Coronary artery (tissue), 2 donors: ENCODE measurements at regions not wholly inside any gene's neighbourhood (a gene's known extent, or its start where the extent isn't known, plus 50 kb on each side); places are given as distances from the start of the nearest gene placed in this dataset.

Experiments used
- DNase-seq: peaks from one replicate; pipeline ENCODE4 v3.0.0-alpha.2; 2017; ENCODE audit warnings: low spot score
- H3K27ac ChIP-seq, 2 donors: fragments of 200-600 bp; sonication (generic); one replicate each; pipeline ENCODE4 v1.5.1; 2016 to 2019
- H3K4me3 ChIP-seq: fragments of 200-600 bp; sonication (generic); 2 replicates; pipeline ENCODE4 v1.5.1; 2016; ENCODE audit warnings: mild to moderate bottlenecking, moderate library complexity
- TF ChIP-seq, protein P1 (sequence below): fragments of 200-600 bp; sonication (generic); IDR thresholded peaks from one replicate; pipeline ENCODE4 v1.5.1; 2019; ENCODE audit warnings: antibody characterized with exemption

DNA sequence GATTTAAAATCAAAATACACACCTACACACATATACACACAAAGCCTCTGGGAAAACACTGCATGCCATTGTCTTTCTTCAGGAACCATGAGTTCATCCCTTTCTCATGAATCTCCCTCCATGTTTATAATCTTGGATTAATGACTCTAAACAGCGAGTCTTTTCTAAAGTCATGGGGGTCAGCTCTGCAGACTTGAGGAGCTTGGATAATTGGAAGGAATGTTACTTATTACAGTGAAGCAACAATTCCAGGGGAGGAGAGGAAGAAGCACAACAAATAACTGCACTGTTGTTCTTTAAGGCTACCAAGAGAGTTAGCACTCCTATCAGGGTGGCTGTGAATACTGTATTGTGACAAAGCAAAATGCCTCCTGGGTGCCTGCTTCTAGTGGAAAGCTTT, 444.7 kb downstream of the ANXA1 start:
- no peak for DNase-seq
- H3K27ac ChIP-seq = no peak overlapping the region

DNA sequence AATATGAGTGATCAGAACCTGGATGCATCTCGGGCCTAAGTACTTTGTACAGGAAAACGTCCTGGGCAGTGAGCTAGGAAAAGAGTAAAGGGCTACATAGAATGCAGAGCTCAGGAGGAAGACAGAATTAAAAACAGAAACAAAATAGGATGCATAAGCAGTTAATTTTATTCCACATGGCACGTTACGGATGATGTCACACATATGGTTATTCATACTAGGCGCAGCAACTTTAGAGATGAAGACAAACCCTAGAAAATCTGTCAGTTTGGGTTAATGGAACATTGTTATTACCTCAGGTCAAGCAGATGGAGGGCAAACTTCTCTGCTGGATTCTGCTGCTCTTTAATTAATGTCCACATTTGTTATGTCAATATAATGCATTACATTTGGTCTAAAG, 445.4 kb downstream of the ANXA1 start:
- no peak overlapping the region for H3K4me3 ChIP-seq
- H3K27ac ChIP-seq = no peak overlapping the region
- TF ChIP-seq, protein P1, sequence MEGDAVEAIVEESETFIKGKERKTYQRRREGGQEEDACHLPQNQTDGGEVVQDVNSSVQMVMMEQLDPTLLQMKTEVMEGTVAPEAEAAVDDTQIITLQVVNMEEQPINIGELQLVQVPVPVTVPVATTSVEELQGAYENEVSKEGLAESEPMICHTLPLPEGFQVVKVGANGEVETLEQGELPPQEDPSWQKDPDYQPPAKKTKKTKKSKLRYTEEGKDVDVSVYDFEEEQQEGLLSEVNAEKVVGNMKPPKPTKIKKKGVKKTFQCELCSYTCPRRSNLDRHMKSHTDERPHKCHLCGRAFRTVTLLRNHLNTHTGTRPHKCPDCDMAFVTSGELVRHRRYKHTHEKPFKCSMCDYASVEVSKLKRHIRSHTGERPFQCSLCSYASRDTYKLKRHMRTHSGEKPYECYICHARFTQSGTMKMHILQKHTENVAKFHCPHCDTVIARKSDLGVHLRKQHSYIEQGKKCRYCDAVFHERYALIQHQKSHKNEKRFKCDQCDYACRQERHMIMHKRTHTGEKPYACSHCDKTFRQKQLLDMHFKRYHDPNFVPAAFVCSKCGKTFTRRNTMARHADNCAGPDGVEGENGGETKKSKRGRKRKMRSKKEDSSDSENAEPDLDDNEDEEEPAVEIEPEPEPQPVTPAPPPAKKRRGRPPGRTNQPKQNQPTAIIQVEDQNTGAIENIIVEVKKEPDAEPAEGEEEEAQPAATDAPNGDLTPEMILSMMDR = no peak
- DNase-seq = no peak

More for the DNA sequence above, 444.7 kb downstream of the ANXA1 start:
- no peak overlapping the region for H3K4me3 ChIP-seq
- TF ChIP-seq, protein P1 = no peak

DNA sequence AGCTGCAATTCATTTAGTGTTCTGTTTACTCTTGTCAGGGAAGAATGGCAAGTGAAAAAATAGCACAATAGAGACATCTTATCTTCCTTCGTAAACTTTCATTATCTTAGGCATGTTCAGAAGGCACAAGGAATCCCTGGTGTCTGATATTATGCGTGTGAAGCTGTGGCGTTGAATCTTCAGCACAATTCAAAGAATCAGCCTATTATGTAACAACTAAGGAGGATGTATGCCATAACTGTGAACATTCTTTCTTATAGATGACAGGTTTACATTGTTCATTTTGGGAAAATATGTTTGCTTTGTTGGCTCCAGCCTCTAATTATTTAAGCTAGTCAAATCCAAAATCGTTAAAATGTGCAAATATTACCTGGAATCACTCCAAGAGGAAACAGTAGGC, 446.1 kb downstream of the ANXA1 start:
- H3K4me3 ChIP-seq = no peak overlapping the region
- TF ChIP-seq, protein P1 = no peak
- no peak for DNase-seq
- H3K27ac ChIP-seq = no peak overlapping the region

DNA sequence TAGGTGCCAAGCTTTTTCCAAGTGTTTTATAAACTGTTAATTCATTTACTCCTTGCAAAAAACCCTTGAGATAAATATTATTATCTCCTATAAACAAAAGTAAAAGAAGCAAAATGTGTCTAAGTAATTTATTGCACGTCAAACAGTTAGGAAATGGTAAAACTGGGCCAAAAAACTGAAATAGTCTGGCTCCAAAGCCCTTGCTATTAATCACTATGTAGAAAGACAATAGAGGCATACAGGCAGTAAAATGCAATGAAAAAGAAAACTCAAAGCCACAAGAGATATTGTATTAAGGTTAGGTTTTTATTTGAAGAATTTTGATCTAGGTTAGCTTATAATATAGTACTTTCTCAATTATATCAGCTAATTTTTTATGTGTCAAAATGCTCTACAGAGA, 457.7 kb downstream of the ANXA1 start:
- H3K27ac ChIP-seq = no peak overlapping the region
- TF ChIP-seq, protein P1 = no peak
- no peak overlapping the region for H3K4me3 ChIP-seq
- no peak for DNase-seq

DNA sequence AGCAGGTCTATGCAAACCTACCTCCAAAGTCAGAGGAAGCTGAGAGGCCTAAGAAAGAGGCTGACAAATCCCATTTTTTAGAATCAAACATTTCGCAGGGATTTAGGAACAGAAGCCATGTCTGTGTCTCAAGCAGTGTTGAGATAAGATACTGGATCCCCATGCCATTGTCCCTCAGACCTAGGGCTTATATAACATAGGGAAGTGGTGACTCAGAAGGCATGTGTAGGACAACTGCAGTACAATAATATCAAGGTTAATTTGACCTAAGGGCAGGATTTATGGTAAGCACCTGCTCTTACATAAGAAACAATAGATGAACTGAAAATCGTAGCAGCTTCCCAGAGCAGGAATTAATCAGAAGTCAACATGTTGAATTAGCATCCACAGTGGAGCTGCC, 459.4 kb downstream of the ANXA1 start:
- TF ChIP-seq, protein P1 = no peak
- Histone ChIP-seq H3K27ac (no peak overlapping the region), H3K4me3 (no peak overlapping the region)
- no peak for DNase-seq

DNA sequence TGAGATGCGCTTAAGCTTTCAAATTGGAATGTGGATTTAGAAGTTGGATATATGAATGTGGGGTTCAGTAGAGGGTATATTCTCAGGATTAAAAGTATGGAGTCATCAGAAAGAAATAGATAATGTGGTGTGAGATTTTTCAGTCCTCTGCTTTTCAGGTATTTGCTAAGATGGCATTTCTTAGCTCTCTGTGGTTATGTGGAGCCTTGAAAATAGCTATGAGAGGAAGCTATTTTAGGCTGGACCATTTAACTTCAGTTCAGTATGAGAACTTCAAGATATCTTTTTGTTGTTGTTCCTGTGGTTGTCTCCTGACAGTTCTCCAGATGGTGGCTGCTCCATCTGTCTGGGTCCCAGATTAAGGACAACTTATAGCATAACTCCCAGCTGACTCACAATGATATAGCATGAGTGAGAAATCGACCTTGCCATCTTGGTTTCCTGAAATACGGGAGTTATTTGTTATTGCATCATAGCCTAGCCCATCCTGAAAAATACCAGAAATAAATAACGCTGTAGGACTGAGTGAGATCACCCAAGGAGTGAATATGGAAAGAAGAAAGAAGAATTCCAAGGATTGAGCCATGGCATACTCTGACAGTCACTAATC, 461.5 kb downstream of the ANXA1 start:
- DNase-seq = no peak
- TF ChIP-seq, protein P1 = no peak
- Histone ChIP-seq H3K4me3 (no peak overlapping the region), H3K27ac (no peak overlapping the region)

DNA sequence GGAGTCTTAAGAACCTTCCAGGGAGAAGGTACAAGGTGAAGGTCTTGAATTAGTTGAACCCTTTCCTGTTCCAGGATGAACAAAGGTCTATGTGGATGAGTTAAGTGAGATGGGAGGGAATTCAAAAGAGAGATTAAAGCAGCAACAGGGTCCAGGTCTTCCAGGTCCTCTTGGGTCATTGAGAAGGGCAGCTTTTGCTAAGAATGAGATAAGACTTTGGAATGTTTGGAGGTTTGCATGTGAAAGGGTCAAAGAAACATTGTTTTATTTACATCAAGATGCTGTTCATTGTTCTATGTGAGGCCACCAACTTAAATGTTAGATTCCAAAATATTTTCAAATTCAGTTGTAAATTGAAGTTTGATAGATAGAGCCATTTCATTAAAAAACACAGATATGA, 463.9 kb downstream of the ANXA1 start:
- Histone ChIP-seq H3K27ac (no peak overlapping the region), H3K4me3 (no peak overlapping the region)
- TF ChIP-seq, protein P1 = no peak
- DNase-seq = no peak
